DND-41 (cell line): ENCODE measurements at regions not wholly inside any gene's neighbourhood (a gene's known extent, or its start where the extent isn't known, plus 50 kb on each side); places are given as distances from the start of the nearest gene placed in this dataset.

Experiments used
- ATAC-seq: fragments of 200-7000 bp; cut with Tn5 transposase; 3 replicates; pipeline ENCODE4 v1.9.1; 2021; ENCODE audit warnings: low read depth; ENCODE audit not compliant: insufficient read depth
- DNase-seq: peaks from one replicate; pipeline ENCODE4 v3.0.0-alpha.2; 2020
- H2AFZ ChIP-seq: 2 replicates; pipeline ENCODE4 v1.6.0; 2012; ENCODE audit warnings: low read depth, low read length
- H3K27ac ChIP-seq: 2 replicates; pipeline ENCODE4 v1.5.1; 2012; ENCODE audit warnings: low read length, inconsistent platforms
- H3K27me3 ChIP-seq: fragments of 200-600 bp; sonication (generic); 2 replicates; pipeline ENCODE4 v1.6.0; 2012; ENCODE audit warnings: low read length, mild to moderate bottlenecking, inconsistent platforms; ENCODE audit not compliant: insufficient read depth, poor library complexity
- H3K36me3 ChIP-seq: 2 replicates; pipeline ENCODE4 v1.5.1; 2012; ENCODE audit warnings: low read length, inconsistent platforms; ENCODE audit not compliant: insufficient read depth
- H3K4me1 ChIP-seq: 2 replicates; pipeline ENCODE4 v1.5.1; 2012; ENCODE audit warnings: mild to moderate bottlenecking, low read length; ENCODE audit not compliant: insufficient read depth
- H3K4me2 ChIP-seq: 2 replicates; pipeline ENCODE4 v1.6.0; 2012; ENCODE audit warnings: mild to moderate bottlenecking, moderate library complexity, low read length, inconsistent platforms; ENCODE audit not compliant: insufficient read depth
- H3K4me3 ChIP-seq, 2 experiments: fragments of 200-600 bp in 1 of 2; shearing (Covaris generic) in 1 of 2; 2 replicates each; pipeline ENCODE4 v1.5.1; 2012 to 2016; ENCODE audit warnings: inconsistent platforms in 2 of 2, low read length in 2 of 2, mild to moderate bottlenecking in 2 of 2, low read depth in 1 of 2, moderate library complexity in 1 of 2
- H3K79me2 ChIP-seq: 2 replicates; pipeline ENCODE4 v1.6.0; 2012; ENCODE audit warnings: low read length, inconsistent platforms; ENCODE audit not compliant: insufficient read depth
- H3K9ac ChIP-seq: 2 replicates; pipeline ENCODE4 v1.6.0; 2012; ENCODE audit warnings: low read depth, mild to moderate bottlenecking, inconsistent platforms, low read length, moderate library complexity
- H3K9me3 ChIP-seq: 2 replicates; pipeline ENCODE4 v1.5.1; 2012; ENCODE audit warnings: low read length, moderate library complexity, mild to moderate bottlenecking, inconsistent platforms; ENCODE audit not compliant: insufficient read depth, severe bottlenecking
- H4K20me1 ChIP-seq: 2 replicates; pipeline ENCODE4 v1.6.0; 2012; ENCODE audit warnings: low read length; ENCODE audit not compliant: insufficient read depth
- CTCF ChIP-seq: IDR thresholded peaks from 2 replicates; pipeline ENCODE4 v1.5.1; 2012; ENCODE audit warnings: borderline replicate concordance, low read length, moderate library complexity, mild to moderate bottlenecking; ENCODE audit not compliant: poor library complexity, severe bottlenecking; ENCODE audit errors: extremely low read depth
- EZH2 ChIP-seq: IDR thresholded peaks from 3 replicates; pipeline ENCODE4 v1.6.1; 2012; ENCODE audit warnings: borderline replicate concordance, low read depth, mild to moderate bottlenecking, moderate library complexity, low read length, inconsistent platforms; ENCODE audit not compliant: severe bottlenecking

DNA sequence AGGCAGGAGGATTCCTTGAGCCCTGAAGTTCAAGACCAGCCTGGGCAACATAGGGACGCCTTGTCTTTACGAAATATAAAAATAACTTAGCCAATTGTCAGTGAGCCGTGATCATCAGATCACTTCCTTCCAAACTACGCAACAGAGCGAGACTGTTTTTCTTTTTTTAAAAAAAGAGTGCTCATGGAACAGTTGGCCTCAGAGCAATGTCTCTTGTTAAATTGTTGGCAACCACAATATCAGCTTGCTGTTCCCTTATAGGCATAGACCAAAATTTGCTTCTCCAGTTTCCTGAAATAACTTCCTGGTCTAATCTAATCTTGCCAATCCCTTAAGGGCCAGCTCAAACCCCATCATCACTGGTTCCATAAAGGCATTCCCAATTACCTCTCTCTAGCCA lies 93.3 kb upstream of the SLC4A7 start:
- TF ChIP-seq EZH2: no peak
- no peak for TF ChIP-seq CTCF
- H3K9ac ChIP-seq: no peak overlapping the region
- DNase-seq (no peak), ATAC-seq (no peak)
- no peaks in the 10 kb centered on the region for H3K79me2 ChIP-seq
- no peaks in the 10 kb centered on the region for H3K36me3 ChIP-seq
- H3K4me2 ChIP-seq: no peak overlapping the region
- H3K4me3 ChIP-seq: no peak overlapping the region
- no peaks in the 10 kb centered on the region for H3K27me3 ChIP-seq
- H4K20me1 ChIP-seq: no peaks in the 10 kb centered on the region
- H3K9me3 ChIP-seq: no peaks in the 10 kb centered on the region
- peaks cover 28% of the 10 kb centered on the region for H3K4me1 ChIP-seq
- 0 out of 2 replicates have a peak overlapping the region, but pooled peaks have one; percentile 7 for H2AFZ ChIP-seq
- 0 out of 2 replicates have a peak overlapping the region, but pooled peaks have one; percentile 48 for H3K27ac ChIP-seq

- Histone ChIP-seq H3K9me3 (no peaks in the 10 kb centered on the region), H3K9ac (peak overlapping the region; percentile 10; the same call in 1 of the 2 replicates), H3K27ac (peak overlapping the region; percentile 81), H3K4me3 (no peak overlapping the region), H2AFZ (peak overlapping the region; percentile 20; the same call in 1 of the 2 replicates), H3K79me2 (no peaks in the 10 kb centered on the region), H3K36me3 (no peaks in the 10 kb centered on the region), H3K4me1 (peaks cover 28% of the 10 kb centered on the region), H4K20me1 (no peaks in the 10 kb centered on the region), H3K27me3 (no peaks in the 10 kb centered on the region), H3K4me2 (peak overlapping the region; percentile 51)
- TF ChIP-seq EZH2: no peak
- no peak for TF ChIP-seq CTCF
- ATAC-seq (no peak), DNase-seq (no peak)
These were observed 92.0 kb upstream of the SLC4A7 start for GRCh38 chr3:27576171-27576570.

DNA sequence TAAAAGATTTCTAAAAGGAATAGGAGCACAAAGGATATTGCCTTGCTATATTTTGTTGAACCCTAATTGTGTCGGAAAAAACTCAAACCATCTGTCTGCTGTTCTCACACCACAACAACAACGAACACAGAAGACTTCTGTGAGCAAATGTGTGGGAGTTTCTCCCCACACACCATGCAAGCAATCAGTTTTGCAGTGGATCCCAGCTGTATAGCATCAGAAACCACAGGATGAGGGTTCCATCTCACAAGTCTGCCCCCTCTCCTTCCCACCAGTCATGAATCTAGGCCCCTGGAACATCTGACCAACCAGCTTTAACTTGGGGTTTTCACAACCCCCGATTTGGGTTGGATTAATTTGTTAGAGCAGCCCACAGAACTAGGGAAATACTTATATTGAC lies 91.3 kb upstream of the SLC4A7 start:
- H3K27ac ChIP-seq: peak overlapping the region; percentile 81
- H3K9me3 ChIP-seq: no peaks in the 10 kb centered on the region
- H3K79me2 ChIP-seq: no peaks in the 10 kb centered on the region
- peak overlapping the region; percentile 51 for H3K4me2 ChIP-seq
- DNase-seq: peak; percentile 79
- no peak overlapping the region; a peak in 1 of 4 replicates for H3K4me3 ChIP-seq
- TF ChIP-seq EZH2 (no peak), CTCF (no peak)
- no peaks in the 10 kb centered on the region for H3K27me3 ChIP-seq
- peak overlapping the region; percentile 48 for H2AFZ ChIP-seq
- peaks cover 28% of the 10 kb centered on the region for H3K4me1 ChIP-seq
- no peaks in the 10 kb centered on the region for H3K36me3 ChIP-seq
- peak; percentile 97 for ATAC-seq
- peak overlapping the region; percentile 40 for H3K9ac ChIP-seq
- no peaks in the 10 kb centered on the region for H4K20me1 ChIP-seq

DNA sequence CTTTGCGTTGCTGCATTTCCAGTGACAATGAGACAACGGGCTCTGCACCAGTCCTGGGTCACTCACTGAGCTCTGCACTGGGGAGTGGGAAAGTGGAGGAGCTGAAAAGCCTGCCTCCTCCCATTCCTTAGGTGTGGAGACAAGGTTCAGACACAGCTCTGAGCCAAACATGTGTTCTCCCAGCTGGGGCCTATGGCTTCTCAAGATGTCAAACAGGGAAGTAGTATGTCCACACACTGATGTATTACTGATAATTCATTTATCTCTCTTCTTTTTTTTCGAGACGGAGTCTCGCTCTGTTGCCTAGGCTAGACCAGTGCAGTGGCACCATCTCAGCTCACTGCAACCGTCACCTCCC lies 90.2 kb upstream of the SLC4A7 start:
- peaks cover 28% of the 10 kb centered on the region for H3K4me1 ChIP-seq
- H3K79me2 ChIP-seq: no peaks in the 10 kb centered on the region
- DNase-seq (no peak), ATAC-seq (no peak)
- H3K36me3 ChIP-seq: no peaks in the 10 kb centered on the region
- peak overlapping the region; percentile 81 for H3K27ac ChIP-seq
- no peak overlapping the region for H3K4me3 ChIP-seq
- TF ChIP-seq CTCF (no peak), EZH2 (no peak)
- no peak overlapping the region for H3K4me2 ChIP-seq
- no peaks in the 10 kb centered on the region for H3K27me3 ChIP-seq
- no peaks in the 10 kb centered on the region for H4K20me1 ChIP-seq
- no peaks in the 10 kb centered on the region for H3K9me3 ChIP-seq
- peak overlapping the region; percentile 40; the same call in 1 of the 2 replicates for H3K9ac ChIP-seq
- H2AFZ ChIP-seq: peak overlapping the region; percentile 19
